SK-N-MC (cell line): ENCODE measurements at regions not wholly inside any gene's neighbourhood (a gene's known extent, or its start where the extent isn't known, plus 50 kb on each side); places are given as distances from the start of the nearest gene placed in this dataset.
"Not testable (repeated sequence)": the region's sequence is repeated elsewhere in the genome, so short reads cannot be mapped to it uniquely, and the experiment has no call there.

ENCODE experiments used
- DNase-seq: peaks from one replicate; pipeline ENCODE4 v3.0.0-alpha.2; 2011; ENCODE audit warnings: low read depth, low spot score
- H3K27ac ChIP-seq: fragments of 200-600 bp; sonication (generic); 2 replicates; pipeline ENCODE4 v1.5.1; 2016; ENCODE audit warnings: mixed run types
- H3K36me3 ChIP-seq: fragments of 200-600 bp; sonication (generic); 2 replicates; pipeline ENCODE4 v1.6.1; 2017; ENCODE audit warnings: antibody characterized with exemption, low read length, mixed read lengths; ENCODE audit not compliant: insufficient read depth
- H3K4me3 ChIP-seq: fragments of 200-600 bp; sonication (generic); 2 replicates; pipeline ENCODE4 v1.5.1; 2016
- H3K9ac ChIP-seq: fragments of 200-600 bp; sonication (generic); 2 replicates; pipeline ENCODE4 v1.8.0; 2017; ENCODE audit warnings: mixed run types, mixed read lengths; ENCODE audit not compliant: insufficient read length
- H3K9me3 ChIP-seq: fragments of 200-600 bp; sonication (generic); 2 replicates; pipeline ENCODE4 v1.6.1; 2017; ENCODE audit warnings: low read depth, mild to moderate bottlenecking, antibody characterized with exemption, low read length, moderate library complexity, mixed read lengths
- EZH2 ChIP-seq: fragments of 200-600 bp; sonication (generic); IDR thresholded peaks from one replicate; pipeline ENCODE4 v1.6.1; 2017; ENCODE audit warnings: antibody characterized with exemption
- FOXP2 ChIP-seq: optimal IDR thresholded peaks from 2 replicates; pipeline ENCODE3; 2011; ENCODE audit warnings: mild to moderate bottlenecking, moderate library complexity; ENCODE audit not compliant: insufficient read depth; ENCODE audit errors: extremely low read length, control extremely low read depth
- POLR2AphosphoS5 ChIP-seq: IDR thresholded peaks from 2 replicates; pipeline ENCODE4 v1.6.1; 2012; ENCODE audit warnings: mild to moderate bottlenecking, low read depth, low read length, borderline replicate concordance

GRCh38 chr7:65763114-65763513 lies 109.8 kb upstream of the VKORC1L1 start:
- not testable (repeated sequence) for H3K9me3 ChIP-seq, DNase-seq, H3K4me3 ChIP-seq, H3K27ac ChIP-seq, H3K9ac ChIP-seq
- peaks cover 11% of the 10 kb centered on the region for H3K36me3 ChIP-seq

GRCh38 chr7:65770473-65771225 lies 102.2 kb upstream of the VKORC1L1 start:
- not testable (repeated sequence) for H3K27ac ChIP-seq, DNase-seq, H3K9me3 ChIP-seq, H3K36me3 ChIP-seq
- peak; percentile 78; the same call in 1 of the 2 replicates for TF ChIP-seq POLR2AphosphoS5
- peak overlapping the region; percentile 90 for H3K4me3 ChIP-seq
- peak overlapping the region; percentile 75 for H3K9ac ChIP-seq

- H3K27ac ChIP-seq, DNase-seq, H3K9me3 ChIP-seq, H3K36me3 ChIP-seq: not testable (repeated sequence)
- H3K9ac ChIP-seq = peak overlapping the region; percentile 26
- peak overlapping the region; percentile 90 for H3K4me3 ChIP-seq
Measured at GRCh38 chr7:65771226-65771569, 101.7 kb upstream of the VKORC1L1 start.

- H3K36me3 ChIP-seq, H3K4me3 ChIP-seq, DNase-seq, H3K9me3 ChIP-seq, H3K9ac ChIP-seq, H3K27ac ChIP-seq: not testable (repeated sequence)
Measured at GRCh38 chr7:65776677-65777076, 96.2 kb upstream of the VKORC1L1 start.

- not testable (repeated sequence) for H3K9me3 ChIP-seq, H3K9ac ChIP-seq, DNase-seq, H3K4me3 ChIP-seq, H3K36me3 ChIP-seq, H3K27ac ChIP-seq
Measured at GRCh38 chr7:65789943-65790342, 82.9 kb upstream of the VKORC1L1 start.

GRCh38 chr7:65791788-65792187 lies 81.1 kb upstream of the VKORC1L1 start:
- not testable (repeated sequence) for H3K36me3 ChIP-seq, H3K27ac ChIP-seq, H3K9ac ChIP-seq, H3K9me3 ChIP-seq, DNase-seq, H3K4me3 ChIP-seq

GRCh38 chr7:65792726-65793125 lies 80.1 kb upstream of the VKORC1L1 start:
- not testable (repeated sequence) for H3K36me3 ChIP-seq, H3K27ac ChIP-seq, DNase-seq, H3K4me3 ChIP-seq, H3K9me3 ChIP-seq, H3K9ac ChIP-seq

GRCh38 chr7:65794671-65795391 lies 78.0 kb upstream of the VKORC1L1 start:
- H3K9me3 ChIP-seq, H3K27ac ChIP-seq, H3K36me3 ChIP-seq, H3K9ac ChIP-seq, H3K4me3 ChIP-seq, DNase-seq: not testable (repeated sequence)

GRCh38 chr7:65795392-65795716 lies 77.5 kb upstream of the VKORC1L1 start:
- H3K4me3 ChIP-seq, DNase-seq, H3K9ac ChIP-seq, H3K27ac ChIP-seq, H3K36me3 ChIP-seq, H3K9me3 ChIP-seq: not testable (repeated sequence)

GRCh38 chr7:65796205-65796604 lies 76.7 kb upstream of the VKORC1L1 start:
- TF ChIP-seq EZH2 (no peak), FOXP2 (no peak), POLR2AphosphoS5 (no peak)
- H3K36me3 ChIP-seq = no peaks in the 10 kb centered on the region
- DNase-seq = no peak
- H3K27ac ChIP-seq = no peak overlapping the region
- H3K9me3 ChIP-seq = no peaks in the 10 kb centered on the region
- H3K9ac ChIP-seq = no peak overlapping the region
- H3K4me3 ChIP-seq = no peak overlapping the region

- not testable (repeated sequence) for H3K9me3 ChIP-seq, H3K36me3 ChIP-seq, H3K4me3 ChIP-seq, H3K9ac ChIP-seq, H3K27ac ChIP-seq, DNase-seq
Measured at GRCh38 chr7:65797086-65797485, 75.8 kb upstream of the VKORC1L1 start.

GRCh38 chr7:65797566-65797965 lies 75.3 kb upstream of the VKORC1L1 start:
- not testable (repeated sequence) for H3K27ac ChIP-seq, H3K4me3 ChIP-seq, DNase-seq, H3K9ac ChIP-seq, H3K9me3 ChIP-seq, H3K36me3 ChIP-seq
